ENCODE measurements at regions not wholly inside any gene's neighbourhood (a gene's known extent, or its start where the extent isn't known, plus 50 kb on each side); places are given as distances from the start of the nearest gene placed in this dataset.

GRCh38 chr10:131475043-131475442, 163.5 kb upstream of the TCERG1L start:
- TF ChIP-seq, protein P1, sequence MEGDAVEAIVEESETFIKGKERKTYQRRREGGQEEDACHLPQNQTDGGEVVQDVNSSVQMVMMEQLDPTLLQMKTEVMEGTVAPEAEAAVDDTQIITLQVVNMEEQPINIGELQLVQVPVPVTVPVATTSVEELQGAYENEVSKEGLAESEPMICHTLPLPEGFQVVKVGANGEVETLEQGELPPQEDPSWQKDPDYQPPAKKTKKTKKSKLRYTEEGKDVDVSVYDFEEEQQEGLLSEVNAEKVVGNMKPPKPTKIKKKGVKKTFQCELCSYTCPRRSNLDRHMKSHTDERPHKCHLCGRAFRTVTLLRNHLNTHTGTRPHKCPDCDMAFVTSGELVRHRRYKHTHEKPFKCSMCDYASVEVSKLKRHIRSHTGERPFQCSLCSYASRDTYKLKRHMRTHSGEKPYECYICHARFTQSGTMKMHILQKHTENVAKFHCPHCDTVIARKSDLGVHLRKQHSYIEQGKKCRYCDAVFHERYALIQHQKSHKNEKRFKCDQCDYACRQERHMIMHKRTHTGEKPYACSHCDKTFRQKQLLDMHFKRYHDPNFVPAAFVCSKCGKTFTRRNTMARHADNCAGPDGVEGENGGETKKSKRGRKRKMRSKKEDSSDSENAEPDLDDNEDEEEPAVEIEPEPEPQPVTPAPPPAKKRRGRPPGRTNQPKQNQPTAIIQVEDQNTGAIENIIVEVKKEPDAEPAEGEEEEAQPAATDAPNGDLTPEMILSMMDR (conservative IDR thresholded peaks at IDR 0.05) = no peak
- H3K27ac ChIP-seq = no peak overlapping the region

DNA sequence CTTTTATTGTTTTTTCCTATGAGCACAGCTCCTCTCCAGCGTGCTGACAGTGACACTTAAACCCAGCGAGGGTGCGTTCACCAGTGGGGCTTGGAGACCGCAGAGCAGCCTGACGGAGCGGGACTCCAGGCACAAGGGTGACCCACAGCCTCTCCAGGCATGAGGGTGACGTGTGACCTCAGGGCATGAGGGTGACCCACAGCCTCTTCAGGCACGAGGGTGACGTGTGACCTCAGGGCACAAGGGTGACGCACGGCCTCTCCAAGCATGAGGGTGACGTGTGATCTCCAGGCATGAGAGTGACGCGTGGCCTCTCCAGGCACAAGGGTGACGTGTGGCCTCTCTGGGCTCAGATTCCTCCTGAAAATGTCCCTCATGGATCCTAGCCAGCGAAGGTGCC, 164.3 kb upstream of the TCERG1L start:
- TF ChIP-seq, protein P1 (conservative IDR thresholded peaks at IDR 0.05) = no peak
- H3K27ac ChIP-seq = no peak overlapping the region

DNA sequence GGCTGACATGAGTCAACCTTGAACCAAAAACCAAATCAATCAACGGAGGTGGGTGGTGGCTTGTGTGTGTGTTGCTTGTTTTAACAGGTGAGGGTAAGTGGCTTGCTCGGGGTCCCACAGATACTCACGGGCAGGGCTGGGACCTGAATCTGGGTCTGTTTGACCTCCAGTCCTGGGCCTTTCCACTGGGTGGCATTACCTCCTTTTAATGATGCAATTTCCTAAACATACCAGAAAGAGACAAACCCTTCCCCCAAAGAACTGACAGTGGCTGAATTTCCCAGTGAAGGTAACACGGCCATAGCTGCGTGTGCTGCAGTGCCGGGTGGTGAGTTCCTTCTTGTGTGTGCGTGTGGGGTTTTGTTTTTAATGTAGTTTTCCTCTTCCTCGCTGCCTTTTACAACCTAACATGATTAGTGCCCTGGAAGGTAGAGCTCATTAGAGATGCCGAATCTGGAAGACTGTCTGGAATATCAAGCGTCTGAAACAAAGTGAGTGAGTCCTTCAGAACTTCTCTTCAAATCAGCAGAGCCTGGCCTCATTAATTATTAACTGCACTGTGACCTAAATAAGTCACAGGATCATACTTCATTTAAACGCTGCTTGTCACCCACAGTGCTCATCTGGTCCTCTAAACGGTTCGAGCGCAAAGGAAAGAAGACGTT, 166.1 kb upstream of the TCERG1L start:
- no peak overlapping the region for H3K27ac ChIP-seq
- TF ChIP-seq, protein P1 (conservative IDR thresholded peaks at IDR 0.05) = no peak; the same call in 1 of the 2 replicates

- TF ChIP-seq, protein P1 (conservative IDR thresholded peaks at IDR 0.05) = no peak
- no peak overlapping the region for H3K27ac ChIP-seq
Observed at GRCh38 chr10:131478377-131478989, 167.0 kb upstream of the TCERG1L start.

- H3K27ac ChIP-seq = no peak overlapping the region
- TF ChIP-seq, protein P1 (conservative IDR thresholded peaks at IDR 0.05) = no peak
Observed at GRCh38 chr10:131480066-131480465, 168.5 kb upstream of the TCERG1L start.

GRCh38 chr10:131480861-131481260, 169.3 kb upstream of the TCERG1L start:
- TF ChIP-seq, protein P1 (conservative IDR thresholded peaks at IDR 0.05) = no peak
- H3K27ac ChIP-seq = no peak overlapping the region

GRCh38 chr10:131485732-131486131, 174.2 kb upstream of the TCERG1L start:
- TF ChIP-seq, protein P1 (conservative IDR thresholded peaks at IDR 0.05) = no peak
- H3K27ac ChIP-seq = no peak overlapping the region

Measured in VCaP (cell line).